ENCODE measurements at regions not wholly inside any gene's neighbourhood (a gene's known extent, or its start where the extent isn't known, plus 50 kb on each side); places are given as distances from the start of the nearest gene placed in this dataset.

DNA sequence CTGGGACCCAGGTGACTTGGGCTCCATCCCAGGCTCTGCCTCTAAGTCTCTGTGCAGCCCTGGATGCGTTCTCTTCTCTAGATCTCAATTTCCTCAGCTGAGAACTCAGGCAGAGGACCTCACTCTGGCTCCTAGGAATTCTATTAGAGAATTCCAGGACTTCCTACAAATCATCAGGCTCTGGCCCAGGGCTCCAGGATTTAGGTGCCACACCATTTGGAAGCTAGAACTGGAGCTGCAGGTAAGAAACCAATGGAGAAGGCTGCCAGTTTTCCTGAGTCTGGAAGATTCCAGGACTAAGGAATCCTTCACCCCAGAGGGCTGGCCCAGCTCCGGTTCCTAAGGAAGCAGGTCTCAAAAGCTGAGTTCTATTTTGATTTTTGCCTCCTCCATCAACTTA lies 189.8 kb upstream of the CDH5 start (continued):
- TF ChIP-seq, protein P1, sequence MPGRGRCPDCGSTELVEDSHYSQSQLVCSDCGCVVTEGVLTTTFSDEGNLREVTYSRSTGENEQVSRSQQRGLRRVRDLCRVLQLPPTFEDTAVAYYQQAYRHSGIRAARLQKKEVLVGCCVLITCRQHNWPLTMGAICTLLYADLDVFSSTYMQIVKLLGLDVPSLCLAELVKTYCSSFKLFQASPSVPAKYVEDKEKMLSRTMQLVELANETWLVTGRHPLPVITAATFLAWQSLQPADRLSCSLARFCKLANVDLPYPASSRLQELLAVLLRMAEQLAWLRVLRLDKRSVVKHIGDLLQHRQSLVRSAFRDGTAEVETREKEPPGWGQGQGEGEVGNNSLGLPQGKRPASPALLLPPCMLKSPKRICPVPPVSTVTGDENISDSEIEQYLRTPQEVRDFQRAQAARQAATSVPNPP (CRISPR knock-in tag; IDR thresholded peaks at IDR 0.05), result no peak

DNA sequence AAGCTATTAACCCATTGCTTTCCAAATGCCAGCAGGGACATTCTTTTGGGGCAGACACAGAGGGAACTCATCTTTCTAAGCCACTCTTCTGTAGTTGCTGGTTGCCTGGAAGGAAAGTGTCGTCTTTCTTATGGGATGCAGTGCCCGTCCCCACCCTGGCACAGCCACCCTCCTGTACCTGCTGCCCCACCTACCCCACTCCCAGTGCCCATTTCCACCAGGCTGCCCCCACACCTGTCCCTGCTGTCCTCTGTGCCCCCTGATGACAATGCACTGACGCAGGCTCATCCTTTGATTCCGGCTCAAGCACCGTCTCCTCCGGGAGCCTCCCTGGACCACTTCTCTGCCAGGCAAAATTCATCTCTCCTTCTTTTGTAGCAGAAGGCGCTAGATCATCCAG lies 190.4 kb upstream of the CDH5 start:
- ATAC-seq, result no peak
- TF ChIP-seq ZNF468 (CRISPR knock-in tag; IDR thresholded peaks at IDR 0.05), result no peak
- TF ChIP-seq IRX3 (CRISPR knock-in tag; IDR thresholded peaks at IDR 0.05; ENCODE audit: borderline replicate concordance, low read depth), result no peak
- TF ChIP-seq ZNF232 (CRISPR knock-in tag; IDR thresholded peaks at IDR 0.05; ENCODE audit: borderline replicate concordance), result no peak
- TF ChIP-seq ZNF431 (CRISPR knock-in tag; IDR thresholded peaks at IDR 0.05; ENCODE audit: borderline replicate concordance, low read depth), result no peak
- TF ChIP-seq ZNF577 (CRISPR knock-in tag; IDR thresholded peaks at IDR 0.05; ENCODE audit: borderline replicate concordance, low read depth), result no peak
- TF ChIP-seq, protein P2, sequence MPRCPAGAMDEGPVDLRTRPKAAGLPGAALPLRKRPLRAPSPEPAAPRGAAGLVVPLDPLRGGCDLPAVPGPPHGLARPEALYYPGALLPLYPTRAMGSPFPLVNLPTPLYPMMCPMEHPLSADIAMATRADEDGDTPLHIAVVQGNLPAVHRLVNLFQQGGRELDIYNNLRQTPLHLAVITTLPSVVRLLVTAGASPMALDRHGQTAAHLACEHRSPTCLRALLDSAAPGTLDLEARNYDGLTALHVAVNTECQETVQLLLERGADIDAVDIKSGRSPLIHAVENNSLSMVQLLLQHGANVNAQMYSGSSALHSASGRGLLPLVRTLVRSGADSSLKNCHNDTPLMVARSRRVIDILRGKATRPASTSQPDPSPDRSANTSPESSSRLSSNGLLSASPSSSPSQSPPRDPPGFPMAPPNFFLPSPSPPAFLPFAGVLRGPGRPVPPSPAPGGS (CRISPR knock-in tag; IDR thresholded peaks at IDR 0.05), result no peak
- no peak for TF ChIP-seq ELF4 (CRISPR knock-in tag; IDR thresholded peaks at IDR 0.05; ENCODE audit: borderline replicate concordance)
- TF ChIP-seq ZZZ3 (CRISPR knock-in tag; IDR thresholded peaks at IDR 0.05; ENCODE audit: borderline replicate concordance), result no peak
- no peak for TF ChIP-seq SP140L (CRISPR knock-in tag; IDR thresholded peaks at IDR 0.05; ENCODE audit: borderline replicate concordance)
- TF ChIP-seq WIZ (CRISPR knock-in tag; IDR thresholded peaks at IDR 0.05), result no peak
- TF ChIP-seq, protein P3, sequence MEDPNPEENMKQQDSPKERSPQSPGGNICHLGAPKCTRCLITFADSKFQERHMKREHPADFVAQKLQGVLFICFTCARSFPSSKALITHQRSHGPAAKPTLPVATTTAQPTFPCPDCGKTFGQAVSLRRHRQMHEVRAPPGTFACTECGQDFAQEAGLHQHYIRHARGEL (CRISPR knock-in tag; IDR thresholded peaks at IDR 0.05), result no peak
- no peak for TF ChIP-seq ZNF460 (CRISPR knock-in tag; IDR thresholded peaks at IDR 0.05; ENCODE audit: borderline replicate concordance)
- TF ChIP-seq HNRNPUL1 (IDR thresholded peaks at IDR 0.05; ENCODE audit: low read depth, low read length), result no peak
- TF ChIP-seq NFKB2 (CRISPR knock-in tag; IDR thresholded peaks at IDR 0.05; ENCODE audit: borderline replicate concordance), result no peak
- no peak for TF ChIP-seq FOXO1 (CRISPR knock-in tag; IDR thresholded peaks at IDR 0.05)
- TF ChIP-seq ZFP36 (IDR thresholded peaks at IDR 0.05; ENCODE audit: borderline replicate concordance, low read depth, low read length, partially characterized antibody), result no peak
- TF ChIP-seq ZNF317 (CRISPR knock-in tag; IDR thresholded peaks at IDR 0.05), result no peak
- no peak for TF ChIP-seq KLF16 (CRISPR knock-in tag; IDR thresholded peaks at IDR 0.05)
- FAIRE-seq, result no peak
- Histone ChIP-seq H2AFZ (ENCODE audit: low read length) (no peak overlapping the region), H3K9me3 (ENCODE audit: low read length) (no peaks in the 10 kb centered on the region; the same call in 1 of the 2 replicates), H4K20me1 (ENCODE audit: insufficient read depth, low read length) (no peaks in the 10 kb centered on the region), H3K27me3 (ENCODE audit: control insufficient read depth in 1 of 2, insufficient read depth in 2 of 2, low read length in 2 of 2) (peaks cover 0 to 42% of the 10 kb centered on the region in 2 experiments; a peak in 4 of 5 replicates), H3K4me2 (ENCODE audit: low read depth, low read length) (no peak overlapping the region), H3K36me3 (replicated peaks in 1 of 2; ENCODE audit: control insufficient read depth in 1 of 2, insufficient read depth in 2 of 2, low read length in 2 of 2) (no peaks in the 10 kb centered on the region), H3K9ac (ENCODE audit: insufficient read depth, low read depth, low read length) (no peak overlapping the region), H3K27ac (ENCODE audit: extremely low read length, insufficient read depth, low read length) (no peak overlapping the region), H3K4me3 (replicated peaks in 1 of 3; ENCODE audit: insufficient read depth in 1 of 3, low read depth in 2 of 3, low read length in 3 of 3) (no peak overlapping the region), H3K4me1 (ENCODE audit: insufficient read depth, low read length) (no peaks in the 10 kb centered on the region), H3K79me2 (ENCODE audit: insufficient read depth, low read length) (no peaks in the 10 kb centered on the region)
- intact Hi-C loops (cut with micrococcal nuclease; ENCODE audit: unreplicated experiment) (no loop called here), in situ Hi-C loops (cut with HindIII; ENCODE audit: extremely low pct_ligation_motif_present, low pct_unique_long_range_greater_than_20kb) (no loop called here)
- 26% methylated on average over 7 of the region's 7 CpGs for WGBS (ENCODE audit: low lambda C conversion rate)
- POLR2A ChIA-PET, result no interaction called here
- no TSS peak for BruUV-seq (replicated peaks)
- no peak for DNase-seq (ENCODE audit: low spot score)
- CTCF ChIA-PET (ENCODE audit: low intra/inter-chr PET ratio, low total read pairs), result no interaction called here
